Heart right ventricle (tissue), 16 donors: ENCODE measurements at regions not wholly inside any gene's neighbourhood (a gene's known extent, or its start where the extent isn't known, plus 50 kb on each side); places are given as distances from the start of the nearest gene placed in this dataset.

Experiments
- ATAC-seq, 8 donors: fragments of 200-7000 bp; cut with Tn5 transposase; one replicate each; pipeline ENCODE4 v1.9.1; 2020; ENCODE audit warnings: mild to moderate bottlenecking in 8 of 8, moderate library complexity in 8 of 8, moderate number of reproducible peaks in 1 of 8
- DNase-seq, 2 donors: peaks; one replicate each; pipeline ENCODE4 v3.0.0-alpha.2; 2020
- H3K27ac ChIP-seq, 10 donors: fragments of 200-600 bp; sonication (generic) in 2 of 10; one replicate each; pipeline versions ENCODE4 v1.5.0 to v1.8.0; 2020 to 2022; ENCODE audit warnings: mild to moderate bottlenecking in 3 of 10
- H3K27me3 ChIP-seq, 7 donors: fragments of 200-600 bp; one replicate each; pipeline ENCODE4 v1.8.0; 2021 to 2022; ENCODE audit warnings: mild to moderate bottlenecking in 2 of 7
- H3K36me3 ChIP-seq, 9 donors: fragments of 200-600 bp; sonication (generic) in 1 of 9; one replicate each; pipeline versions ENCODE4 v1.5.0 to v1.8.0; 2020 to 2022; ENCODE audit warnings: mild to moderate bottlenecking in 2 of 9
- H3K4me1 ChIP-seq, 9 donors: fragments of 200-600 bp; sonication (generic) in 1 of 9; one replicate each; pipeline versions ENCODE4 v1.5.0 to v1.8.0; 2020 to 2022; ENCODE audit warnings: mild to moderate bottlenecking in 4 of 9
- H3K4me3 ChIP-seq, 10 donors: fragments of 200-600 bp; sonication (generic) in 2 of 10; one replicate each; pipeline versions ENCODE4 v1.5.0 to v1.8.0; 2020 to 2022; ENCODE audit warnings: mild to moderate bottlenecking in 7 of 10, moderate library complexity in 2 of 10
- H3K9me3 ChIP-seq, 11 donors: fragments of 200-600 bp in 10 of 11; sonication (generic) in 2 of 11; one replicate each; pipeline versions ENCODE4 v1.5.0 to v1.8.0; 2013 to 2022; ENCODE audit warnings: mild to moderate bottlenecking in 2 of 11, control low read depth in 1 of 11, moderate library complexity in 1 of 11
- CTCF ChIP-seq, 9 donors: fragments of 200-600 bp; sonication (generic) in 2 of 9; IDR thresholded peaks; one replicate each; pipeline versions ENCODE4 v1.5.0 to v1.8.0; 2021 to 2022; ENCODE audit warnings: antibody characterized with exemption in 9 of 9, mild to moderate bottlenecking in 5 of 9, moderate library complexity in 1 of 9
- WGBS, 2 donors: extraction: QIAGEN DNeasy Blood & Tissue Kit; methylation state at CpG; one replicate each; pipeline ENCODE4 v1.1.7; 2013; ENCODE audit warnings: inconsistent platforms in 1 of 2; 5-methylcytosine and 5-hydroxymethylcytosine counted together
- intact Hi-C, 10 donors: fragments of 100-400 bp; cut with DNase I; formaldehyde crosslinking; loops; one replicate each; pipeline versions ENCODE4 v1.11.1 to v1.14.2; 2022
- donor health status: Arrhythmogenic right ventricular cardiomyopathy.
- donor health status: ischemic (EF 13 %, LVEDD 7.1; RV severe dilation, severe dysfunction).
- donor health status: healthy with polysubstance abuse.
- donor health status: DM: no; HTN: yes; CAD: no.
- donor health status: DM: no; HTN: no; CAD: no.
- donor health status: ischemic (EF 25% LVEDD 6.9; RV normal size, moderate dysfunction).
- donor health status: ischemic (EF 25% LVEDD 5.7; RV mildly dilated, moderate dysfunction).
- donor health status: healthy.
- donor health status: DM: yes; HTN: yes; CAD: no.
- donor health status: Ischemic cardiomyopathy.
- donor health status: ischemic (EF 35%, LVEDD 5.7; RV mildly dilated, moderate dysfunction).
- donor health status: nonischemic (EF 11% LVEDD 7.7; RV severe dilation, severe dysfunction).
- donor health status: DM: yes; HTN: yes; CAD: no.
- donor health status: PGD.
- donor health status: ischemic (EF 29% LVEDD 5.4; RV normal size, mild dysfunction).
- donor health status: nonischemic (EF 23%, LVEDD 6.1; RV moderate dilation, normal function).

DNA sequence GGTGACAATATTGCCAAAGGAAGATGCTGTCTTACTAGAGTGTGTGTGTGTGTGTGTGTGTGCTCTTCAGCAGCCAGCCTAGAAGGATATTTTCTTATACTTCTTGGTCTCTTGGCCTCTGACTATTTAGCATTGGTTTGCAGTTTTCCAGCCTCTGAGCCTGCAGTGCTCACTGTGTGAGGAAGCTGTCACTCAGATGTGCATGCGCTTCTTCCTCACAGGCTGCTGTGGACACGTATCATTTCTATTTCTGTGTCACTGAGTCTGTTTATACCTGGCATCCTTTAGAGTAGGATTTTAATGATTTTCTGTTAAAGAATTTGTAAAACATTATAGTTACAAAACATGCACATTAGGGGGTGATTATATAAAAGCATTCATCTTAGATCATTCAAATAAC, 83.3 kb downstream of the ALDH8A1 start:
- H3K27ac ChIP-seq = no peak overlapping the region
- H3K36me3 ChIP-seq = no peaks in the 10 kb centered on the region
- no peaks in the 10 kb centered on the region for H3K4me1 ChIP-seq
- DNase-seq (no peak), ATAC-seq (no peak)
- 54 to 73% methylated on average over 2 of the region's 2 CpGs for WGBS, 2 donors
- no peaks in the 10 kb centered on the region for H3K27me3 ChIP-seq
- intact Hi-C loops = no loop called here
- no peak for TF ChIP-seq CTCF (IDR thresholded peaks at IDR 0.05)
- no peaks in the 10 kb centered on the region for H3K9me3 ChIP-seq
- no peak overlapping the region for H3K4me3 ChIP-seq

- DNase-seq = no peak
- no peak for TF ChIP-seq CTCF (IDR thresholded peaks at IDR 0.05)
- no peaks in the 10 kb centered on the region for H3K4me1 ChIP-seq
- H3K27ac ChIP-seq = no peak overlapping the region
- H3K36me3 ChIP-seq = no peaks in the 10 kb centered on the region
- no peak for ATAC-seq
- no peaks in the 10 kb centered on the region for H3K9me3 ChIP-seq
- 83 to 84% methylated on average over 3 of the region's 3 CpGs for WGBS, 2 donors
- H3K4me3 ChIP-seq = no peak overlapping the region
- no peaks in the 10 kb centered on the region for H3K27me3 ChIP-seq
- intact Hi-C loops = no loop called here
These were observed 85.3 kb downstream of the ALDH8A1 start for GRCh38 chr6:134864558-134864957.

GRCh38 chr6:134863763-134864510, 86.0 kb downstream of the ALDH8A1 start:
- 86 to 89% methylated on average over 11 of the region's 11 CpGs for WGBS, 2 donors
- ATAC-seq (no peak), DNase-seq (no peak)
- Histone ChIP-seq H3K27ac (no peak overlapping the region), H3K27me3 (no peaks in the 10 kb centered on the region), H3K4me1 (no peaks in the 10 kb centered on the region), H3K36me3 (no peaks in the 10 kb centered on the region), H3K4me3 (no peak overlapping the region), H3K9me3 (no peaks in the 10 kb centered on the region)
- intact Hi-C loops = no loop called here
- no peak for TF ChIP-seq CTCF (IDR thresholded peaks at IDR 0.05)

- intact Hi-C loops = no loop called here
- H3K9me3 ChIP-seq = no peaks in the 10 kb centered on the region
- H3K27me3 ChIP-seq = no peaks in the 10 kb centered on the region
- no peak for ATAC-seq
- H3K4me1 ChIP-seq = peaks cover 0 to 19% (median 10%) of the 10 kb centered on the region in 9 donors
- no peak overlapping the region for H3K4me3 ChIP-seq
- DNase-seq = no peak
- no peaks in the 10 kb centered on the region for H3K36me3 ChIP-seq
- no peak overlapping the region for H3K27ac ChIP-seq
- WGBS, 2 donors = 68 to 77% methylated on average over 3 of the region's 3 CpGs
- no peak for TF ChIP-seq CTCF (IDR thresholded peaks at IDR 0.05)
These were observed 95.5 kb downstream of the ALDH8A1 start for GRCh38 chr6:134854366-134854765.
